AG10803 (cell line): ENCODE measurements at regions not wholly inside any gene's neighbourhood (a gene's known extent, or its start where the extent isn't known, plus 50 kb on each side); places are given as distances from the start of the nearest gene placed in this dataset.

Experiments
- DNase-seq: peaks from one replicate; pipeline ENCODE4 v3.0.0; 2010; ENCODE audit warnings: low read depth
- H3K4me3 ChIP-seq: 2 replicates; pipeline ENCODE4 v1.5.1; 2011; ENCODE audit warnings: mild to moderate bottlenecking, low read length, control low read depth
- CTCF ChIP-seq: conservative IDR thresholded peaks from 2 replicates; pipeline ENCODE4 v1.5.1; 2011; ENCODE audit warnings: mild to moderate bottlenecking, low read length, control low read depth, inconsistent platforms

- no peak overlapping the region for H3K4me3 ChIP-seq
- DNase-seq, result no peak
- TF ChIP-seq CTCF, result no peak
These were observed 470.6 kb upstream of the ADGRL2 start for GRCh38 chr1:81330111-81330510.

GRCh38 chr1:81329041-81329440, 471.7 kb upstream of the ADGRL2 start:
- no peak for DNase-seq
- TF ChIP-seq CTCF, result no peak
- H3K4me3 ChIP-seq, result no peak overlapping the region

GRCh38 chr1:81327743-81328142, 473.0 kb upstream of the ADGRL2 start:
- H3K4me3 ChIP-seq, result no peak overlapping the region
- no peak for TF ChIP-seq CTCF
- no peak for DNase-seq

GRCh38 chr1:81327103-81327710, 473.5 kb upstream of the ADGRL2 start:
- no peak overlapping the region for H3K4me3 ChIP-seq
- DNase-seq, result no peak
- no peak for TF ChIP-seq CTCF

GRCh38 chr1:81326212-81326611, 474.5 kb upstream of the ADGRL2 start:
- no peak overlapping the region for H3K4me3 ChIP-seq
- TF ChIP-seq CTCF, result no peak
- no peak for DNase-seq

GRCh38 chr1:81325397-81325796, 475.3 kb upstream of the ADGRL2 start:
- no peak for DNase-seq
- no peak overlapping the region for H3K4me3 ChIP-seq
- TF ChIP-seq CTCF, result no peak

- no peak overlapping the region for H3K4me3 ChIP-seq
- no peak for TF ChIP-seq CTCF
These were observed 476.9 kb upstream of the ADGRL2 start for GRCh38 chr1:81323862-81324261.

More at GRCh38 chr1:81323862-81324261, 476.9 kb upstream of the ADGRL2 start:
- no peak for DNase-seq
